Inferior parietal cortex (tissue), 1 donor: ENCODE measurements at regions not wholly inside any gene's neighbourhood (a gene's known extent, or its start where the extent isn't known, plus 50 kb on each side); places are given as distances from the start of the nearest gene placed in this dataset.
"Not testable (repeated sequence)": the region's sequence is repeated elsewhere in the genome, so short reads cannot be mapped to it uniquely, and the experiment has no call there.

ENCODE experiments used
- DNase-seq: peaks from one replicate; pipeline ENCODE4 v3.0.0-alpha.2; 2016; ENCODE audit errors: extremely low spot score

DNA sequence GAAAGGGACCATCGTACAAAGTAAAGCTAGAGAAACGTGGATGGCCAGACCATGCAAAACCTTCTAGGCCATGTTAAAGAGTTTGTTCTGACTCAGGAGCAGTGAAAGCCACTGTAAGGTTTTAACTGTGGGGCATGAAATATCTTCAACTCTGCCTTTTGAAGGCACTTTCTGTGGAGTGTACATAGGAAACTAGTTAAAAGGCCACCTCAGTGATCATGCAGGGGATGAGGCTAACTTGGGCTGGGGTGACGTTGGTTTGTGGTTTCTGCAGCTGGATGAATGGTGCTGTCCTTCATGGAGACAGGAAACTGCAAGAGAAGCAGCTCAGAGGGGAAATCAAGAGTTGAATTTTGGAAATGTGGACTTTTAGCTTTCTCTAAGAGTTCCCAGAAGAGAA is 190.7 kb downstream of the CDCA7 start:
- DNase-seq: no peak

DNA sequence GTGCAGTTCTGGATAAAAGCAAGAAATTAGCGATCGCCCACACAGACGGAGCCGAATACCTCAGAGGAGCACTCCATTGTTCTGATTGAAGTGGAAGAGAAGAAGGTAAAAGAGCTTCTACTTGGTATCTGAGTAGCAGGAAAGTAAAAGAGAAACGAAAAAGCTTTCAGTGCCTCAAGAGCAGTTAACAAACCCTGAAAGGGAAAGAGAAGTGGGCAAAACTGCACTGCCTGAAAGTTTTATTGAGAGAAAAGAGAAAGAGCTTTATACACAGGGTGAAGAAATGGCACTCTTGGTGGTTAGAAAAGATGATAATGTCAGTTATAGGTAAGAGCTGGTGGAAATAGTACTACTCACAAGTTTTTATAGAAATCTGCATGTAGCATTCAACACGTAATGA is 192.8 kb downstream of the CDCA7 start:
- DNase-seq: no peak

DNA sequence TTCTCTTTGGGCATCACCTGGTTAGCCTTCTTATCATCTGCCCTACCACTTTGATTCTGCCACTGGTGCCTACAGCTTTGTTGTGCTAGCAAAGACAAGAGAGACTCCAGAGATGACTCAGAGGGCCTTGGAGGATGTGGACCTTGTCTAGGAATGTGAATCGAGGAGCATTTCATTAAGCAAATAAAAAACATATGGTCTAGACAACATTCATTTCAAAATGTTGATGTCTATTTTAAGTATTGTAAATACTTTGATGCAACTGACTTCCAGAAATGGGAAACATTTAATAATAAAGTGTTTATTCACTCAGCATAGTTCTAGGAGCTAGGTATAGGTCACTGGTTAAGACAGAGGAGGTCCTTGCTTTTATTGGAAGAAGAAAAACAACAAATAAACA is 195.5 kb downstream of the CDCA7 start:
- DNase-seq: no peak

DNA sequence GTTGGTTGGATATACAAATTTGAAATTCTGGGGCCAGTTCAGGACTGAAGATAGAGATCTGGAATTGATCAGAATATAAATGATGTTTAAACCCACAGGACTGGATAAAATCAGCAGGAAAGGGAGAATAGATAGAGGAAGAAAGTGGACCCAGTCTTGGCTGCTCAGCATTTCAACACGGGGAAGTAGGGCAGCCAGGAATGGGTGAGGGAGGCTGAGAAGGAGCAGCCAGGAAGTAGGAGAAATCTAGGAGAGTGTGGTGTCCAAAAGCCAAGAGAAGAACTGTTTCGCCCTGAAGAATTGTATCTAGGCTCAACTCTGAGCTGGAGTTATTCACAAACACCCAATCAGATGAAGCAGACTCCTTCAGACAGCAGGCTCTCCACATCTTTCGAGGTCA is 197.9 kb downstream of the CDCA7 start:
- DNase-seq: no peak

DNA sequence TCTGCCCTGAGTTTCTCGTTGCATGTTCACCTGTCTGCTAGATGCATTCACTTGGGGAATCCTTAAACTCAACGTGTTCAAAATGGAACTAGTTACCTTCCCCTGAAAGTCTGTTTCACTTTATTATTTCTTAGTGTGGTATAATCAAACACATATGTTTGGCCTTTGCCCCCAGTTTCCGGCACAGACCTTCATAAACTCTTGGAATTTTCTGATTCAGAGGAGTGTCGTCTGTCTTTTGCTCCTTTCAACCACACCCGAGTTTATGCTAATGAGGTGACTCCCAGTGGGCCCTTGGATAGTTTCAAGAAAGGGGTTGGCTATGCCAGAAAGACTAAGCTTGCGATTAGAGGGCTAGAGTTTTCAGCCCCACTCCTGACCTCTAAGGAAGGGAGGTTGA is 198.9 kb downstream of the CDCA7 start:
- DNase-seq: no peak

DNA sequence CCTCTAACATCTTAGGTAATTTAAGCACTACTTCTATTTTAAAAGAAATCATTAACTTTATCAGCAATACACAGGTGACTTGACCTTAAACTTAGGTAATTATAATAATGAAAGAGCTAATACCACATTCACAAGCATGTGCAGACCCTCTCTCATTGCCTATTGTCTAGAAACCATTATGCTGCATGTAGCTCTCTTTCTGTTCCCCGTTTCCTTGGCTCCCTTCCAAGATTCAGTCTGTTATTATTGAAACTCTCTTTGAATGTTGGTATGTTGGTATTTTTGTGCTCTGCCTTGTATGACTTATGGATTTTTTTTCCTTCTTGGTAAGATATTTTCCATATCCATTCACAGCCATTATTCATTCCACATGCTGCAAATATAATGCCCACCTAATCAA is 201.2 kb downstream of the CDCA7 start:
- DNase-seq: no peak

DNA sequence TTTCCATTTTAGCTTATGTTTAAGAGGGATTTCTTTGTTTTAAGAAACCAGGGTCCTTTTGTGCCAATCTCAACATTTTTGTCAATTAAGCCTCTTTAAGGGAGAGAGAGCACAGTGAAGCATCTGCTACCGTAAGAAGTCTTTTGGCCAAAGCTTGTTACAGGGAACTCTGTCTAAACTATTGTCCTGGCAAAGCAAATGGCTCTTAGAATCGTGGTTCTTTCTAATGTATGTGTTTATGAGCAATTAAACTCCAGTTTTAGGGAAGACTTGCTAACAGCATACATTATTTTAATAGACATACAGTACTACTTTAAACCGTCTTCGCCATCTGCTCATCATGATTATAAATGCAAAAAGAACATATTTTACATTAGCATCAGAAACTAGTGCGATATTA is 202.1 kb downstream of the CDCA7 start:
- no peak for DNase-seq

DNA sequence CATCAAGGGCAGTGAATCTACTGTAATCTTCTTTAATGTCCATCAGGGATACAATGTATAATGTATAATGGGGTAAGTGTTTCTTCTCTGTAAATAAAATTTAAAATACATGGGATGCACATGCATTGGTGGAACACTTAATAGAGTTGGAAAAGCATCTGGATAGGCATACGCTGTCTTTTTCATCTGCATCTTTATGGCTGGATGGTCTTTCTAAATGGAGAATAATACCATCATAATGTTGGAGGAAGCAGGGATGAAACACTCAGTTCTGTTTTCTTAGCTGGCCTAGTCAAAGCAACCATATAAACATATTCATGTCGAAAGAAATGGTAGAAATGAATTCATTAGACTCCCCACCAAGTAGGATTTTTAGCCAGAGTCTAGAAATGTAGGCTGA is 202.8 kb downstream of the CDCA7 start:
- DNase-seq: no peak

DNA sequence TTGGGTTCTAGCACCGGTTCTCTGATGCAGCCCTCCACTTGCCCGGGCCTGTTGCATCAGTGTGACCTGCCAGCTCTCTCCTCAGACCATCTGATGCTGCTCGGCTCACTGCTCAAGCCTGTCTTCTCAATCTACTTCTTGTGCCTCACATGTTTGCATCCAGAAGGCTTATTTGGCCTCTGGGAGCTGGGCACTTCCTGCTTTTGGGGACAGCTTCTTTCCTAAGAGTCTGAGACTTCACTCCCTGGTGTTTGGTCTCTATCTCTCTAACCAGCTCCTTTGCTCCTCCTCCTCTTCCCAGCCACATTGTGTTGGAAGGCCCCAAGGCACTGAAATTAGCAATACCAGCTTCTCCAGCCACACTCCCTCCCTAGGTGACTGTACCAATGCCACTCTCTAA is 212.8 kb downstream of the CDCA7 start:
- no peak for DNase-seq

DNA sequence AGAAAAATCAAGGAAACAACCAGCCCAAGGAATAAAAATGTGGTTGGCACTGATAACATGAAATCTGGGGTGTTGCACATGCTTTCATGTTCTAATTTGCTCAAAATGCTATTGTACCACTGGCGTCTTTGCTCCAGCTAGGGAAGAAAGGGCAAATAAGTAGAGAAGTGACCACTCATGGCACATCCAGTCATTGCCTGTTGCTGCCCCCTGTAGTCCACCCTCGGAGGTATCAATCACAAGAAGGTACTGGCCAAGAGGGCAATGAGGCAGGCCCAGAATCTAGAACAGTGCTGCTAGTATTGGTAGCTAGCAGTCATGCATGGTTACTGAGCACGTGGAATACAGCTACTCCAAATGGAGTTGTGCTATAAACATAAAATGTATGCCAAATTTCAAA is 213.4 kb downstream of the CDCA7 start:
- DNase-seq: no peak

DNA sequence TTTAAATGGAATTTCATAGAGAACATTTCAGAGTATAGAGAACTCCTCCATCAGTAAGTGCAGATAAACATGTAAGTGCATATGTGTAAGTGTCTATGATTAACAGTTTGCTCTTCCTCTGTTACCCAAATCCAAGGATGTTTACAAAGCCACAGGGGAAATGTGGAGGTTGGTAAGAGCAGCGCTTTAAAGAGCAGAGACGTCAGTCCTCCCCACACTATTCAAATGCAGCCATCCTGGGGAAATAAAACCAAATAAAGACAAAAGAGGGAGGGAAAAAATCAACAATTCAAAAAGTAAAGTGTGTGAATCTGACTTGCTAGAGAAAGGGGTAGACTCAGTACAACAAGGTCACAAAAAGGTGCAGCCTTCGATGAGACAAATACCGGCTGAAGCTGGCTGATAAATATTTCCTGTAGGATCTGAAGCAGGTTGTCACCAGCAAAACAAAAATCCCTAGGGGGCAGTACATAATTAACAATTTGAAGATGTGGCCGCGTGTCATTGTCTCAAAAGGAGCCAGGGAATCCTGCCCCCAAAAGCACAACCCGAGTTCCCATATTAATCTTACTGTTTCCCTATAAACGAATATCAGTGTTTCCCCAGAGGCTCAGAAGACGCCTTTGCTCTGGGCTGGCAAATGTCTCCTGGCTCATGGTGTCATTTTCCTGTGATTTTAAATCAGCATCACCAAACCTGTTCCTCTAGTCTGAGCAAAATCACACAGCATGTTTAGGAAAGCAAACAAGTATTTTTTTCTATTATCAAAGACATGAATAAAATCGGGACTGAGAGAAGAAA is 216.5 kb downstream of the CDCA7 start:
- DNase-seq: peak; percentile 55

DNA sequence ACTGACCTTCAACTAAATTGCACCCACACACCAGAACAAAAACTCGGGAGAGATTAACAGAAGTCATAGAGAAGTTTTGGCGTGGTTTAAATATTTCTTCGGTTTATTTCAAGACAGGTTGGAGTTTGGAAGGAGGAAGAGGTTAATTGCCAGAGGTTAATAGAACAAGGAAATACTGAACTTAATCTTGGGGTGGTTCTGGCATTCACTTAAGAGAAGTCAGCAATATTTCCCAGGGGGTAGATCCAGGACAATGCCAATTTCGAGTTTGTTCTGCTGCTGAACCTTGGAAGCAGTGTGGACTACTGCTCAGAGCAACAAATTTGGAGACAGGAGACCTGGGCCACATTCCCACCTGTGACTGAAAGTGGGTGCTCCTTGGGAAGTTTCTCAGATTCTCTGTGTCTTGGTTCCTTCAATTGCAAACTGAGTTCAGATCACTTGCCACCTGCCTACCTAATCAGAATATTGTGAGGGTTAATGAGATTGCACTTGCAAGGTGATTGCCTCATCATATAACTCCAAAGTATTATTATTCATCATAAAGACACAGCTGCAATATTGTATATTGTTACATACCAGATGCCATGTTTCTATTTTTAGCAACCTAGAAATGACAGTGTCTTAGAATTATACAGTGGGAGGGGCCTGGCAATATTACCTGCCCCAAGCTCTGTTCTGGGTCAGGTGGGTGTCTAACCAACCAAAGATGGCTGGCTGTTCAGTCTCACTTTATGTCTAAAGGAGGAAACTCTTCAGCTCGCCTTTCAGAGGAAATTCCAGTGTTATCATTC is 217.4 kb downstream of the CDCA7 start:
- DNase-seq: no peak

DNA sequence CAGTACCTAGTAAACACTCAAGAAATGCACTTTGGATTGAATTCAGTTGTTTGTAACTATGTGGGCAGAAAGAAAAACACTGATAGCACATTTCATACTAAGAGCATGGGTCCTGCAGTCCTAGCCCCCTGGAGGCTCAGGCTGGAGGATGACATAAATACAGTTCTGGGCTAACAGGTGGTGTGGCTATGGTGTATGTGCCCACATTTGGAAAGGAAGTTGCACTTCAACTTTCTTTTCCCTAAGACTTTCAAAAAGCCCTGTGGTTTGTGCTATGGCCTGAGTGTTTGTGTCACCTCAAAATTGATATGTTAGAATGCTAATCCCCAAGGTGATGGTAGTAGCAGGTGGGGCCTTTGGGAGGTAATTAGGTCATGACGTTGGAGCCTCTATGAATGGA is 218.2 kb downstream of the CDCA7 start:
- no peak for DNase-seq

DNA sequence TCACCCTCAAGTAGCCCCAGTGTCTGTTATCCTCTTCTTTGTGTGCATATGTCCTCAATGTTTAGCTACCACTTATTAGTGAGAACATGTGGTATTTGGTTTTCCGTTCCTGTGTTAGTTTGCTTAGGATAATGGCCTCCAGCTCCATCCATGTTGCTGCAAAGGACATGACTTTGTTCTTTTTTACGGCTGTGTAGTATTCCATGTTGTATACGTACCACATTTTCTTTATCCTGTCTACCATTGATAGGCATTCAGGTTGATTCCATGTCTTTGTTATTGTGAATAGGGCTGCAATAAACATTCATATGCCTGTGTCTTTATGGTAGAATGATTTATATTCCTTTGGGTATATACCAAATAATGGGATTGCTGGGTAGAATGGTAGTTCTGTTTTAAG is 219.1 kb downstream of the CDCA7 start:
- not testable (repeated sequence) for DNase-seq

DNA sequence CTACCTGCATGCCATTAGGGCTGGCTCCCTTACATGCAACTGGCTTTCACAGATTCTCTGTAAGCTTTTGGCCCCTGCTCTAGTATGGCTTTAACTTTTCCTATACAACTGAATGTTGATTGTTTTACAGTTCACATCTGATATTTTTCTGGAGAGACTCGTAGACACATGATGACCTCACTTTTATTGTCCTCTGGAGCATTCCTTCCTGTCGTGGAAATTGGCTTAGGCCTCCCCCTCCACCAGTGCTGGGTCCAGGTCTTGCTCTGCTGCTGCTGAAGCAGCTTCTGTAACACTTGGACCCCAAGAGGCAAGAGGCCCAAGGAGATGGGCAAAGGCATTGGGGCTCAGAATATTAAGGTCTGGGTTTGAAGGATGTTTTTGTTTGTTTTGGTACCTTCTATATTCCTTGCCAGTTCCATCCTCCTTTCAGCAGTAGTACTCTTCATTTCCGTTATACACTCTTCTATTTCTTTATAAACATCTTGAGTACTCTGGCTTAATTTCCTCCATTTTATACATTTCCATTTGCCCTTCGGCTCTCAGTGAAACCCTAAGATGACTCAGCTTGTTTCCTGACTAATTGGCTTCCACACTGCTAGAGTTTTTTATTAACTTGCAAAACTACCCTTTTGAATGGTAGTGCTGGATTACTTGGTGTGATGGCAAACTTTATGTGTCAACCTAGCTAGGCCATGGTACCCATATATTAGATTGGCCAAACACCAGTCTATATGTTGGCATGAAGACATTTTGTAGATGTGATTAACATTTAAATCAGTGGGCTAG is 219.8 kb downstream of the CDCA7 start:
- no peak for DNase-seq

DNA sequence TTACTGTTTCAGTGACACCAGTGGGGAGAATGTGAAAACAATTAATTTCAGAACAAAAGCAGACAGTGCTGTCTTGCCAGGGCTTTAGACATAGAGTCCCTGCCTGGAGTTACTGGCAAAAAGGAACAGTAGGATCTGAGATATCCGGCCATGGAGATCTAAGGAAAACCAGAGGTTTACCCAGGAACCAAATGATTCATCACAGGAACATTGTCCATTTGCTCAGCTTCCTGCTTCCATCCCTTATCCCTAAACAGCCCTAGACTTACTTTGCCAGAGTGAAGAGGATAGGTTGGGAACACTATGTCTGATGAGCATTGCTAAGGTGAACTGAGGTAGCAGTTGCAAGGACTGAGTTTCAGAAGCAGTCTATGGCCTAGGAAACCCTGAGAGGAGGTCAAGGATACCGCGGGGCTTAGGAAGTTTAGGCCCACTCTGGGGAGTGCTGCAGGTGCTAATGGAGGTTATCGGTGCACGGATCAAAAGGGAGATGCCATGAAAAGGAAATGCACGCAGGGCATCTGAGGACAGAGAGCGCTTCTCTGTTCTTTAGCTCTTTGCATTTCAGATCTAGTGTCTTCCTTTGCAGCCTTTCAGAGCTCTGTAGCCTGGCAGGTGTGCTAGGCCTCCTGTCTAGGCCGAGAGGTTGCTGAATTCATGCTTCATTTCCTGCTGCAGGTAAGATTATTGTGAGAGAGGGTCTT is 223.9 kb downstream of the CDCA7 start:
- no peak for DNase-seq

DNA sequence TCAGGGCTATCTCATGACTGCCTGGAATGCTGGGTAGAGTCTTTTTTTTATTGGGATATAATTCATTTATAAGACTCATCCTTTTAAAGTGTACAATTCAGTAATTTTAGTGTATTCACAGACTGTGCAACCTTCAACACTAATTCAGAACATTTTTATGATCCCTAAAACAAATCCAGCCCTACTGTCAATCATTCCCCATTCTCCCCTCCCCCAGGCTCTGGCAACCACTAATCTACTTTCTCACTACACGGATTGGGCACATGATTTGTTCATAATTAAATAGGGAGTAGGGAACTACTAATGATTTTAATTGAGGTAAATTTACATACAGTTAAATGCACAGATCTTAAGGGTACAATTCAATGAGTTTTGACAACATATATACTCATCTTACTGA is 225.7 kb downstream of the CDCA7 start:
- DNase-seq: no peak

DNA sequence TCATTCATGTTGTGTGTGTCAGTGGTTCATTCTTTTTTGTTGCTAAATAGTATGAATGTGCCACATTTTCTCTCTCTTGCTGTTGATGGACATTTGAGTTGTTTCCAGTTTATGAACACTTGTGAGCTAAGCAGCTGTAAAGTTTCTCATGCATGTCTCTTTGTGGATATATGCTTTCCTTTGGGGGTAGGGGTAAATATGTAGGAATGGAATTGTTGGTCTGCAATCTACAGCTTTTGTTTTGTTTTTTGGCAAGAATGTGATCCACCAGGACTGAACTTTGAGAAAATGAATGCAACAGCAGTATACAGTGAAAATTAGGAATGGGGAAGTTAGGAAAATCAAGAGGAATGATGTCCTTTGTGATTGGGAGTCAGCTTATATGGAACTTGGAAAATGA is 226.3 kb downstream of the CDCA7 start:
- DNase-seq: no peak

DNA sequence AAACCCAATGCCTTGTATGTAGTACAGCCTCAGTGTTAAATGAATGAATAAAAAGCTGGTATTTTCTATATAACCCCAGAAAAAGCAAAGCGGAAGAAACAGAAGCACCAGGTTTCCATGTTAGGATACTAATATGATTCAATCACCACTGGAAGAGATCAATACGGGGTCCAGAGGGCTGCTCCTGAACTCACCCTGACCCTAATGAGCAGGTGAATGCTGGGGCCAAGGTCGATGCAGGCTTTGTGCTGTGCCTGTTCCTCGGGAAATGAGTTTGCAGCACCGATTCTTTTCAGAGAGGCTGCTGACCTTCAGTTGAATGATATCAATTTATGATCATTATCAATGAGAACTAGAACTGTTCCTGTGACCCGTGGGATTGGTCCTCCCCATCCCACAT is 228.5 kb downstream of the CDCA7 start:
- no peak for DNase-seq

DNA sequence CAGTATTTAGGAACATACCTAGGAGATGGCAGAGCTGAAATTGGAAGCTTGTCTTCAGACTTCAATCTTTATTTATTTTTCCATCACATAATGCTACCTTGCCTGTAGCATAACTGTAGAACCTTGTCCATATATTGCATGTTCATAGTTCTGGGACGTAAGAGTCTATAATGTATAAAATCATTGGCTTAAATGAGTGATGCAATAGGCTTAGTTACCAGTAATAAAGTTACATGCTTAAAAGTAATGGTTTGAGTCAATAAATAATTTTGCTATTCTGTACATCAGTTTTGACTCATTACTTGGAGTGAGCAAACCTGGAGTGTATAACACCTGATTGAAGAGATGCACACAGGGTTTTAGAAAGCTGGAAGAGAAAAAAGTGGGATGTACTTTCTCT is 229.3 kb downstream of the CDCA7 start:
- no peak for DNase-seq

DNA sequence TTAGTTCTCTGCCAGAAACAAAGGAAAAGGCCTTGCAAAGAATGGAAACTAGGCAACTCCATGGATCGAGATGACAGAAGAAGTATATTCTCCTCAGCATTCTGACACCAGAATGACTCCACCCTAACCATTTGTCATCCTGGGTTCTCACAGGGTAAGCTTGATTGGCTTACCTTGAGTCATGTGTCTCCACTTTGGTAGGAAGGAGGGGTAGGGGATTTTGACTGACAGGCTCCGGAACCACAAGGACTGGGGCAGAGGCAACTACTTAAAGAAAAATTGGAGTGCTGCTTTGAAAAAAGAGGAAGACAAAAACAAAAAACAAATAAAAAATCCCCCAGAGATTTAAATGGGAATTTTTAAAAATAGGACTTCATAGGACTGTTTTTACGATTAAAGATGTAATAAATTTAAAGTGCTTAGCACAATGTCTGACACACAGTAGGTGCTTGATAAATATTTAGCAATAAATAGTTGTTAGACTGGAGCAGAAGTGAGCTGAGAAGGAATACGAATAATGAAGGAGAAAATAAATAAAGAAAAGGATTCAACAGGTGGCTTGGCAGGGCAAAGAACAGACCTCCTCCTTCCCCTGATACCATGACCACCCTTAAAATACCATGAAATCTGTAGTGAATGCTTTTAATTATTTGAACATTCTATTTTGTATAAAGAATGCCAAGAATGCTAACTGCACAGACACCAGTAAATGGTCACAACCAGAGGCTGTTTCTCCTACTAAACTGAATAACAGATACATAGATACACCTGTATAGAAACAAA is 230.2 kb downstream of the CDCA7 start:
- no peak for DNase-seq
